GM13976 (cell line): ENCODE measurements at regions not wholly inside any gene's neighbourhood (a gene's known extent, or its start where the extent isn't known, plus 50 kb on each side); places are given as distances from the start of the nearest gene placed in this dataset.
"Not testable (repeated sequence)": the region's sequence is repeated elsewhere in the genome, so short reads cannot be mapped to it uniquely, and the experiment has no call there.

Source experiments
- DNase-seq: peaks from one replicate; pipeline ENCODE4 v3.0.0; 2012; ENCODE audit warnings: low spot score
- CTCF ChIP-seq: IDR thresholded peaks from 2 replicates; pipeline ENCODE4 v1.5.1; 2012; ENCODE audit warnings: borderline replicate concordance, mild to moderate bottlenecking; ENCODE audit not compliant: insufficient read depth; ENCODE audit errors: extremely low read depth, missing control alignments, control extremely low read depth
- in situ Hi-C: fragments of 300-500 bp; cut with MboI; formaldehyde crosslinking; loops from one replicate; pipeline ENCODE4 v1.12.0; 2022; ENCODE audit warnings: low sequenced_read_pairs, mixed read lengths, inconsistent platforms; ENCODE audit not compliant: unreplicated experiment

DNA sequence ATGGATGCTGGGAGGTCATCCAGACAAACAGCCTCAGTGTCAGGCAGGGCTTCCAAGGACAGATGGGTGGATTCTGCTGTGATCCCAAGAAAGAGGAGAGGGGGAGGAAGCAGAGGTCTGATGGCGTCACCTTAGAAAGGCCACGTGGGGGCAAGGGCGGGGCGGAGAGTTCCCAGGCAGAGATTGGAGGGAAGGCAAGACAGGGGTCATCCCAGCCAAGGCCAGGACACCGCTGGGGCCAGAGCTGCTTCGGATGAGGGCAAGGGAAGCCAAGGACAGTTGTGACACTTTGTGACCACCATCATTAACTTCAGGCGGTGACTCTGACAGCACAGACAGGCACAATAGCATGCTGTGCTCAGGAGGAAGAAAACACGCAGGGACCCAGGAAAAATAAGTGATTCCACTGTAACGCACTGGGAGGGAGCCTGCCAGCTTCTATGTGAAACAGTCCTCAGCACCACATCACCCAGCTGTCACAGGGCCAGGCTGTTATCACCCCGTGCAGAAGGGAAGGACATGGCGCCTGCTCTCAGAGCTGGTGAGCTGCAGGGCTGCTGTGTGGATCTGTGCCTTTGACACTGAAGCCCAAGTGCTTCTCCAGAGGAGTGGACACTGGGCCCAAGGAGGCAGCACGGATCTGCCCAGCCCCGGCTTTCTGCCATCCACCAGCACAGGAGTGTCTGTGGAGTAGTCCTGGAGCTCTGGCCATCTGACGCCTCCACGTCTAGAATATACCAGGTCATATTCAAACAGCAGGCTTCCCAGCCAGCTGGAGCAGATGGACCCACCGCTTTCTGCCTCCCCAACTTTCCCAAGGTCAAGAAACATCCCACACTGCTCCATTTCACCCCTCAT lies 204.1 kb downstream of the NDUFA10 start:
- in situ Hi-C loops: no loop called here
- DNase-seq: no peak
- no peak for TF ChIP-seq CTCF

DNA sequence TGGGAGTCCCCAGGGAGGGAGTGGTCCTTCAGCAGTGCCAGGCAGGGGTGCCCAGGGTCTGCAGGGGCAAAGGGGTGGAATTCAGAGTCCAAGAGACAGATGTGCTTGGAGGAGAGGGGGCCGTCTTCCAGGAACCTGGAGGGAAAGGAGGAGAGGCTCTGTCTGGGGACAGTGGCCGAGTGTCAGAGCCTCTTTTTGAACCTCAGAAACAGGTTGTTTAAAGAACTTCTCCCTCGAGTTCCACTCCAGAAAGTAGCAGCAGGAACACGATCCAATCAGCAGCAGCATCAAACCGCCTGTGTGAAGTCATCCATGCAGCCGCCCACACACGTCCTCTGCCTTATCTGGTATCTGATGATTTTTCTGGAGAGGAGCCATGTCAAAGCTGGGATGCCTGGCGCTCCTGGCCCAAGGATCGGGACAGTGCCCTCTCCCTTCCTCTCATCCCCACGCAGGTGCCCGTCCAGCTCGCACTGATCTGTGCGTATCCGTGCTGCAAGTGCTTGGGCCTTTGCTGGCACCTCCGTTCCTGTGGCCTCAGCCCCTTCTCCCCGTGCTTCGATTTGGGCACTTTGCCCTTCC lies 205.1 kb downstream of the NDUFA10 start:
- TF ChIP-seq CTCF: no peak
- DNase-seq: no peak
- in situ Hi-C loops: no loop called here

DNA sequence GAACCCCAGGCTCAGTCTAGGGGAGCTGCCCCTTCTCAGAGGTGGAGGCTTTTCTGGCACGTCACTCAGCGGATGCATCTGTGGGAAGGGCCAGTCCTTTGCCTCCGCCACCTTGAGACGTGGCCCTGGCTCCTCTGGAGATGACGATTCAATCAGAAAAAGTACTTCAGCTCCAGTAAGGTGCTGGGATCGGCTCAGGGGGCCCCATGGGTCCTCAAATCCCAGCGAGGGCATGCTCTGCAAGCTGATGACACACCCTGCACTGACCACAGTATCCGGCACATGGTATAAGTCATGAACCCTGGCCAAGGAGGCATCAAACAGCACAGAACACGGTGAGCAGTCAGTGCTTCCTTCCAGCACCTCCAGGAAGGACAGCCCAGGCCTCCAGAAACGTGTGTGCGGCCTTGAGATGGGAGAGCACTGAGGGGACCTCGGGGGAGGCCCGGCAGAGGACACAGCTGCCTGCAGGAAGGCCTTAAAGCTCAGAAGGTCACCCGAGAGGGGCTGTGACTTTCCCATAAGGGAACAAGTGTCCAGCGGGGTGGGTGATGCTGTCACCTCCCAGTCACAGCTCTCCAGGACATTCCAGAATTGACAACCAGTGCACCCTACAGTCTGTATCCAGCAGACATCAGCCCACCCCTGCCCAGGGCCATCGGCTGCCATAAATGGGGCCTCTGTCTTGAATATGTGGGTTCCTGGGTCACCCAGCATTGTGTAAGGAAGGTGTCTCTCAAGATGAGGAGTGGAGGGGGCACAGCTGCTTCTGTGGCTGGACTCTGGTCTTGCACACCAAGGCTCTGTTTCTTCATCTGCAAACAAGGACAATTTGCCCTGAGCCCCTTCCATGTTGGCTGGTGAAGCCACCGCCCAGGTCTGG lies 205.8 kb downstream of the NDUFA10 start:
- in situ Hi-C loops: no loop called here
- no peak for DNase-seq
- no peak for TF ChIP-seq CTCF

DNA sequence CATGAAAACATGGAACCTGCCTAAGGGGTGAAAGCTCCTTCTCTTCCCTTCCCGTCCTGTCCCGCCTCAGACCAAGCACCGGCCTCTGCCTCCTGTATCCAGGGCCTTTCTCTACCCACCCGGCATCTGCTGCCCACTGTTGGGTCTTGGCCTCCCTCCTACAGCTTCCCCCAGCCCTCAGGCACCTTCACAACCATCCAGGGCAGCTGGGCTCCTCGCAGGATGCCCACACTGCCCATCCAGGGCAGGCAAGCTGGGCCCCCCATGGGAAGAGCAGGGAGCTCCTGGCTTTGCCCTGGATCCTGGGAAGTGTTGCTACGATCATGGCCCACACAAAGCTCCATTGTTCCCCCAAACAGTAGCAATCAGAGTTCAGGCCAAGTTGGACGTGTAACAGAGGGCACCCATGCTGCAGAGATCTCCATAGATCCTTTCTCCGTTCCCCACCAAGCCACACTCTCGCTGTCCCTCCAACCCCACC lies 206.6 kb downstream of the NDUFA10 start:
- in situ Hi-C loops: no loop called here
- no peak for TF ChIP-seq CTCF
- DNase-seq: no peak

DNA sequence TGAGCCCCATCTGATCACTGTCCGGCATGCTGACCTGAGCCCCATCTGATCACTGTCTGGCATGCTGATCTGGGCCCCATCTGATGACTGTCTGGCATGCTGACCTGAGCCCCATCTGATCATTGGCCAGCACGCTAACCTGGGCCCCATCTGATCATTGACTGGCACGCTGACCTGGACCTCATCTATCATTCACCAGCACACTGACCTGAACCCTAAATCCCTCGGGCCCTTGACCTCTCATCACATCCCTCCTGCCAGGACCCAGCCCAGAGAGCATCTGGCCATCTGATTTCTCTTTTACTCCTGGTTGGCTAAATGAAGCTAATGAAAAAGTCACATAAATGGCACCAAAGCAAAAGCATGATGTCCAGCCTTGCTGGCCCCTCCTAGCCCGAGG lies 207.1 kb downstream of the NDUFA10 start:
- in situ Hi-C loops: no loop called here
- no peak for DNase-seq
- TF ChIP-seq CTCF: no peak

DNA sequence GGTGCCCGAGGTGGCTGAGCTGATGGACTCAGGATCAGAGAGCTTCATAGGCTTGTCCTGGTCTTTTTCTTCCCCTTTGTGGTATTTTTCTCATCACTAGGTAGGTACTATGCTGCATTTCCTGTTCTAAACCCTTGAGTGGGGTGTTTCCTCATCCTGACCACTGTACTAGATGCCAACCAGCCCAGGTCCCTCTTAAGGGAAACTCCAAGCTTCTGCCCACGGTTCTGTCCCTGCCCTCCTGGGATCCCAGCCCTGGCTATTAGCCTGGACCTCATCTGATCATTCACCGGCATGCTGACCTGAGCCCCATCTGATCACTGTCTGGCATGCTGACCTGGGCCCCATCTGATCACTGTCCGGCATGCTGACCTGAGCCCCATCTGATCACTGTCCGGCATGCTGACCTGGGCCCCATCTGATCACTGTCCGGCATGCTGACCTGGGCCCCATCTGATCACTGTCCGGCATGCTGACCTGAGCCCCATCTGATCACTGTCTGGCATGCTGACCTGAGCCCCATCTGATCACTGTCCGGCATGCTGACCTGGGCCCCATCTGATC lies 207.6 kb downstream of the NDUFA10 start:
- DNase-seq, in situ Hi-C loops: not testable (repeated sequence)
